ENCODE measurements at regions not wholly inside any gene's neighbourhood (a gene's known extent, or its start where the extent isn't known, plus 50 kb on each side); places are given as distances from the start of the nearest gene placed in this dataset.

DNA sequence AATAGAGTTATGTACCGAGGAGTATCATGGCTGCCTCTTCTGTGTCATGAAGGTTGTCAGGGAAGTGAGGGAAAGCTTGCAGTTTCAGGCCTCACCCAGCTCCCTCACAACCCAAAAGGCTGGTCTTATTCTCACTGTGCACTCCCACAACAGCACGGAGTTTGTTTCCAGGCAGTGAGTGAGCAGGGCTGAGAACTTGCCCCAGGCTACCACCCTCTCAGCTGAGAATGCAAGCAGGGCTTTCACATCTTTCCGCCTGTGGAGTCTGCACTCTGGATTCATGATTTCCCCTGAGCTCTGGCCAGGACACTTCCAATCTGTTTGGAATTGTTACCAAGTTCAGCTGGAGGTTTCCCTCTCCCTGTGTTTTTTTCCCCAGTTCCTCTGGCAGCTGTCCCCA lies 2284.7 kb upstream of the PCDH20 start:
- TF ChIP-seq, protein P1, sequence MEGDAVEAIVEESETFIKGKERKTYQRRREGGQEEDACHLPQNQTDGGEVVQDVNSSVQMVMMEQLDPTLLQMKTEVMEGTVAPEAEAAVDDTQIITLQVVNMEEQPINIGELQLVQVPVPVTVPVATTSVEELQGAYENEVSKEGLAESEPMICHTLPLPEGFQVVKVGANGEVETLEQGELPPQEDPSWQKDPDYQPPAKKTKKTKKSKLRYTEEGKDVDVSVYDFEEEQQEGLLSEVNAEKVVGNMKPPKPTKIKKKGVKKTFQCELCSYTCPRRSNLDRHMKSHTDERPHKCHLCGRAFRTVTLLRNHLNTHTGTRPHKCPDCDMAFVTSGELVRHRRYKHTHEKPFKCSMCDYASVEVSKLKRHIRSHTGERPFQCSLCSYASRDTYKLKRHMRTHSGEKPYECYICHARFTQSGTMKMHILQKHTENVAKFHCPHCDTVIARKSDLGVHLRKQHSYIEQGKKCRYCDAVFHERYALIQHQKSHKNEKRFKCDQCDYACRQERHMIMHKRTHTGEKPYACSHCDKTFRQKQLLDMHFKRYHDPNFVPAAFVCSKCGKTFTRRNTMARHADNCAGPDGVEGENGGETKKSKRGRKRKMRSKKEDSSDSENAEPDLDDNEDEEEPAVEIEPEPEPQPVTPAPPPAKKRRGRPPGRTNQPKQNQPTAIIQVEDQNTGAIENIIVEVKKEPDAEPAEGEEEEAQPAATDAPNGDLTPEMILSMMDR (IDR thresholded peaks at IDR 0.05; ENCODE audit: insufficient read depth, low read depth, low read length) = no peak
- TF ChIP-seq EZH2 (IDR thresholded peaks at IDR 0.05; ENCODE audit: insufficient read depth, low read length) = no peak

Measured in astrocyte (in vitro differentiated cells and primary cell).